ENCODE measurements at regions not wholly inside any gene's neighbourhood (a gene's known extent, or its start where the extent isn't known, plus 50 kb on each side); places are given as distances from the start of the nearest gene placed in this dataset.
"Not testable (repeated sequence)": the region's sequence is repeated elsewhere in the genome, so short reads cannot be mapped to it uniquely, and the experiment has no call there.

- DNase-seq (ENCODE audit: low read depth), result no peak
These were observed 123.5 kb upstream of the PREP start for GRCh38 chr6:105526225-105526872.

GRCh38 chr6:105522626-105523322 lies 119.9 kb upstream of the PREP start:
- no peak for DNase-seq (ENCODE audit: low read depth)

GRCh38 chr6:105519954-105520353 lies 117.1 kb upstream of the PREP start:
- DNase-seq (ENCODE audit: low read depth), result no peak

- DNase-seq (ENCODE audit: low read depth), result not testable (repeated sequence)
These were observed 116.1 kb upstream of the PREP start for GRCh38 chr6:105518993-105519392.

- no peak for DNase-seq (ENCODE audit: low read depth)
These were observed 112.2 kb upstream of the PREP start for GRCh38 chr6:105515054-105515453.

GRCh38 chr6:105514306-105514705 lies 111.4 kb upstream of the PREP start:
- DNase-seq (ENCODE audit: low read depth), result no peak

- DNase-seq (ENCODE audit: low read depth), result no peak
These were observed 108.8 kb upstream of the PREP start for GRCh38 chr6:105511639-105512038.

GRCh38 chr6:105510746-105511145 lies 107.9 kb upstream of the PREP start:
- no peak for DNase-seq (ENCODE audit: low read depth)

GRCh38 chr6:105509506-105510331 lies 106.8 kb upstream of the PREP start:
- DNase-seq (ENCODE audit: low read depth), result no peak

GRCh38 chr6:105507811-105508210 lies 104.9 kb upstream of the PREP start:
- no peak for DNase-seq (ENCODE audit: low read depth)

- no peak for DNase-seq (ENCODE audit: low read depth)
These were observed 101.8 kb upstream of the PREP start for GRCh38 chr6:105504706-105505105.

GRCh38 chr6:105503641-105504040 lies 100.8 kb upstream of the PREP start:
- no peak for DNase-seq (ENCODE audit: low read depth)

GRCh38 chr6:105501826-105502344 lies 99.0 kb upstream of the PREP start:
- DNase-seq (ENCODE audit: low read depth), result no peak

- DNase-seq (ENCODE audit: low read depth), result no peak
These were observed 98.4 kb upstream of the PREP start for GRCh38 chr6:105501246-105501645.

GRCh38 chr6:105500693-105501092 lies 97.8 kb upstream of the PREP start:
- no peak for DNase-seq (ENCODE audit: low read depth)

- DNase-seq (ENCODE audit: low read depth), result no peak
These were observed 97.0 kb upstream of the PREP start for GRCh38 chr6:105499931-105500330.

- DNase-seq (ENCODE audit: low read depth), result no peak
These were observed 96.4 kb upstream of the PREP start for GRCh38 chr6:105499136-105499870.

- no peak for DNase-seq (ENCODE audit: low read depth)
These were observed 94.7 kb upstream of the PREP start for GRCh38 chr6:105497549-105497948.

- no peak for DNase-seq (ENCODE audit: low read depth)
These were observed 92.6 kb upstream of the PREP start for GRCh38 chr6:105495515-105495914.

GRCh38 chr6:105494688-105495087 lies 91.8 kb upstream of the PREP start:
- no peak for DNase-seq (ENCODE audit: low read depth)

GRCh38 chr6:105493736-105494135 lies 90.9 kb upstream of the PREP start:
- no peak for DNase-seq (ENCODE audit: low read depth)

Data from stimulated activated CD8-positive, alpha-beta memory T cell treated with anti-CD3 and anti-CD28 coated beads, Interleukin-15, amount 100 ng/mL, for 24 hours (primary cell).